Hepatocyte (in vitro differentiated cells): ENCODE measurements at regions not wholly inside any gene's neighbourhood (a gene's known extent, or its start where the extent isn't known, plus 50 kb on each side); places are given as distances from the start of the nearest gene placed in this dataset.

Experiments
- DNase-seq: peaks from one replicate; pipeline ENCODE4 v3.0.0-alpha.2; 2016; ENCODE audit warnings: low spot score
- H2AFZ ChIP-seq: fragments of 200-600 bp; sonication (generic); 2 replicates; pipeline ENCODE4 v1.6.0; 2016; ENCODE audit warnings: antibody characterized with exemption, mild to moderate bottlenecking
- H3K27ac ChIP-seq: fragments of 200-600 bp; sonication (generic); 2 replicates; pipeline ENCODE4 v1.5.1; 2016; ENCODE audit warnings: mild to moderate bottlenecking
- H3K27me3 ChIP-seq: fragments of 200-600 bp; sonication (generic); 2 replicates; pipeline ENCODE4 v1.6.1; 2016
- H3K36me3 ChIP-seq: fragments of 200-600 bp; sonication (generic); replicated peaks from 2 replicates; pipeline ENCODE4 v1.5.1; 2016; ENCODE audit warnings: low read depth; ENCODE audit not compliant: insufficient read depth
- H3K4me1 ChIP-seq: fragments of 200-600 bp; sonication (generic); 2 replicates; pipeline ENCODE4 v1.5.1; 2016; ENCODE audit warnings: mild to moderate bottlenecking, moderate library complexity; ENCODE audit not compliant: insufficient read depth
- H3K4me2 ChIP-seq: fragments of 200-600 bp; sonication (generic); 2 replicates; pipeline ENCODE4 v1.6.0; 2016
- H3K4me3 ChIP-seq: fragments of 200-600 bp; sonication (generic); 2 replicates; pipeline ENCODE4 v1.5.1; 2016; ENCODE audit warnings: mild to moderate bottlenecking
- H3K79me2 ChIP-seq: fragments of 200-600 bp; sonication (generic); 2 replicates; pipeline ENCODE4 v1.6.0; 2017; ENCODE audit warnings: mild to moderate bottlenecking
- H3K9me2 ChIP-seq: fragments of 200-600 bp; sonication (generic); replicated peaks from 2 replicates; pipeline ENCODE4 v1.6.0; 2017; ENCODE audit warnings: mild to moderate bottlenecking; ENCODE audit not compliant: insufficient read depth
- H3K9me3 ChIP-seq: fragments of 200-600 bp; sonication (generic); 2 replicates; pipeline ENCODE4 v1.5.1; 2016; ENCODE audit warnings: low read depth, mild to moderate bottlenecking
- H4K20me1 ChIP-seq: fragments of 200-600 bp; sonication (generic); 2 replicates; pipeline ENCODE4 v1.6.0; 2016; ENCODE audit warnings: mild to moderate bottlenecking; ENCODE audit not compliant: insufficient read depth, poor library complexity, severe bottlenecking
- EZH2 ChIP-seq: fragments of 200-600 bp; sonication (generic); IDR thresholded peaks from 2 replicates; pipeline ENCODE4 v1.6.1; 2016; ENCODE audit warnings: antibody characterized with exemption, mild to moderate bottlenecking, borderline replicate concordance
- EZH2phosphoT487 ChIP-seq: fragments of 200-600 bp; sonication (generic); IDR thresholded peaks from one replicate; pipeline ENCODE4 v1.6.1; 2018; ENCODE audit warnings: antibody characterized with exemption, mild to moderate bottlenecking, low read depth, moderate library complexity; ENCODE audit not compliant: unreplicated experiment, severe bottlenecking
- WGBS: methylation state at CpG from one replicate; pipeline ENCODE4 v1.1.6; 2016; ENCODE audit warnings: low lambda C conversion rate; ENCODE audit errors: missing lambda C conversion rate; 5-methylcytosine and 5-hydroxymethylcytosine counted together
- TF ChIP-seq, protein P1 (sequence below): fragments of 200-600 bp; sonication (generic); IDR thresholded peaks from 2 replicates; pipeline ENCODE4 v1.5.1; 2016; ENCODE audit warnings: antibody characterized with exemption, mild to moderate bottlenecking; ENCODE audit not compliant: poor library complexity

GRCh38 chr5:152083231-152083630, 158.6 kb upstream of the GLRA1 start:
- no peak for DNase-seq
- TF ChIP-seq, protein P1, sequence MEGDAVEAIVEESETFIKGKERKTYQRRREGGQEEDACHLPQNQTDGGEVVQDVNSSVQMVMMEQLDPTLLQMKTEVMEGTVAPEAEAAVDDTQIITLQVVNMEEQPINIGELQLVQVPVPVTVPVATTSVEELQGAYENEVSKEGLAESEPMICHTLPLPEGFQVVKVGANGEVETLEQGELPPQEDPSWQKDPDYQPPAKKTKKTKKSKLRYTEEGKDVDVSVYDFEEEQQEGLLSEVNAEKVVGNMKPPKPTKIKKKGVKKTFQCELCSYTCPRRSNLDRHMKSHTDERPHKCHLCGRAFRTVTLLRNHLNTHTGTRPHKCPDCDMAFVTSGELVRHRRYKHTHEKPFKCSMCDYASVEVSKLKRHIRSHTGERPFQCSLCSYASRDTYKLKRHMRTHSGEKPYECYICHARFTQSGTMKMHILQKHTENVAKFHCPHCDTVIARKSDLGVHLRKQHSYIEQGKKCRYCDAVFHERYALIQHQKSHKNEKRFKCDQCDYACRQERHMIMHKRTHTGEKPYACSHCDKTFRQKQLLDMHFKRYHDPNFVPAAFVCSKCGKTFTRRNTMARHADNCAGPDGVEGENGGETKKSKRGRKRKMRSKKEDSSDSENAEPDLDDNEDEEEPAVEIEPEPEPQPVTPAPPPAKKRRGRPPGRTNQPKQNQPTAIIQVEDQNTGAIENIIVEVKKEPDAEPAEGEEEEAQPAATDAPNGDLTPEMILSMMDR: no peak
- TF ChIP-seq EZH2: no peak
- no peak for TF ChIP-seq EZH2phosphoT487
- no peak overlapping the region for H3K27ac ChIP-seq
- H3K79me2 ChIP-seq: no peaks in the 10 kb centered on the region
- 69% methylated on average over 4 of the region's 4 CpGs for WGBS
- H3K4me3 ChIP-seq: no peak overlapping the region
- H3K4me2 ChIP-seq: no peak overlapping the region
- no peaks in the 10 kb centered on the region for H3K9me2 ChIP-seq
- H2AFZ ChIP-seq: no peak overlapping the region
- H3K4me1 ChIP-seq: no peaks in the 10 kb centered on the region
- H4K20me1 ChIP-seq: no peaks in the 10 kb centered on the region
- H3K36me3 ChIP-seq: no peaks in the 10 kb centered on the region
- no peaks in the 10 kb centered on the region for H3K9me3 ChIP-seq
- no peaks in the 10 kb centered on the region for H3K27me3 ChIP-seq

GRCh38 chr5:152072091-152072490, 147.4 kb upstream of the GLRA1 start:
- H3K27ac ChIP-seq: no peak overlapping the region
- DNase-seq: peak; percentile 8
- H3K79me2 ChIP-seq: no peaks in the 10 kb centered on the region
- no peak overlapping the region for H3K4me3 ChIP-seq
- H4K20me1 ChIP-seq: no peaks in the 10 kb centered on the region
- no peak for TF ChIP-seq EZH2phosphoT487
- TF ChIP-seq, protein P1: no peak
- TF ChIP-seq EZH2: no peak
- no peaks in the 10 kb centered on the region for H3K9me3 ChIP-seq
- no peaks in the 10 kb centered on the region for H3K4me1 ChIP-seq
- whole genome bisulfite sequencing: 32% methylated on average over 2 of the region's 2 CpGs
- H3K36me3 ChIP-seq: no peaks in the 10 kb centered on the region
- H2AFZ ChIP-seq: no peak overlapping the region
- no peak overlapping the region for H3K4me2 ChIP-seq
- no peaks in the 10 kb centered on the region for H3K9me2 ChIP-seq
- H3K27me3 ChIP-seq: no peaks in the 10 kb centered on the region

DNA sequence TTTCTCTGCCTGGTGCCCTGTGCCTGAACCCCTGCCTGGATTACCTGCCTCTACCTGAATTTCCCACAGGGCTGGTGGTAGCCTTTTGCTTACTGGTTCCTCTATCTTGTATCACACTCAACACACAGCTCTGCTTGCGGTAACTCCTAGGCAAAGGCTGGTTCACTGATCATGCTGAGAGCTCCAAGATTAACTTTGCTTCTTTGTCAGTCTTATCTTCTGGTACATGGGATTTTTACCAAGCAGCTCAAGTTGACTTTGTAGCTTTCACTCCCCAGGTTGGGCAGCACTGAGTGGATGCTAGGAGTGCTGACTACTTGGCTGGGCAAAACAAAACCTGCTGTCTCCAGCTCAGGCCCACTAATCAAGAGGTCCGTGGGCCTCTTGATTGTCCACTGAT, 145.9 kb upstream of the GLRA1 start:
- Histone ChIP-seq H4K20me1 (no peaks in the 10 kb centered on the region), H3K27ac (no peak overlapping the region), H3K4me2 (no peak overlapping the region), H3K9me3 (no peaks in the 10 kb centered on the region), H2AFZ (no peak overlapping the region), H3K27me3 (no peaks in the 10 kb centered on the region), H3K4me1 (no peaks in the 10 kb centered on the region), H3K36me3 (no peaks in the 10 kb centered on the region), H3K9me2 (no peaks in the 10 kb centered on the region), H3K4me3 (no peak overlapping the region), H3K79me2 (no peaks in the 10 kb centered on the region)
- TF ChIP-seq, protein P1: no peak
- TF ChIP-seq EZH2phosphoT487 (no peak), EZH2 (no peak)
- DNase-seq: no peak
- 73% methylated on average over 2 of the region's 2 CpGs for WGBS

- H3K9me2 ChIP-seq: no peaks in the 10 kb centered on the region
- no peak overlapping the region for H3K4me2 ChIP-seq
- no peaks in the 10 kb centered on the region for H3K79me2 ChIP-seq
- H3K36me3 ChIP-seq: no peaks in the 10 kb centered on the region
- no peak overlapping the region for H3K4me3 ChIP-seq
- DNase-seq: no peak
- no peaks in the 10 kb centered on the region for H3K4me1 ChIP-seq
- no peak overlapping the region for H2AFZ ChIP-seq
- no peaks in the 10 kb centered on the region for H3K9me3 ChIP-seq
- WGBS: 82% methylated on average over 3 of the region's 3 CpGs
- TF ChIP-seq EZH2 (no peak), EZH2phosphoT487 (no peak)
- TF ChIP-seq, protein P1: no peak
- no peaks in the 10 kb centered on the region for H4K20me1 ChIP-seq
- H3K27me3 ChIP-seq: no peaks in the 10 kb centered on the region
- H3K27ac ChIP-seq: no peak overlapping the region
Observed at GRCh38 chr5:152066784-152067183, 142.1 kb upstream of the GLRA1 start.
